Hepatocyte (in vitro differentiated cells): ENCODE measurements at regions not wholly inside any gene's neighbourhood (a gene's known extent, or its start where the extent isn't known, plus 50 kb on each side); places are given as distances from the start of the nearest gene placed in this dataset.

Experiments
- CTCF ChIP-seq: fragments of 200-600 bp; sonication (generic); IDR thresholded peaks from 2 replicates; pipeline ENCODE4 v1.5.1; 2016; ENCODE audit warnings: antibody characterized with exemption, mild to moderate bottlenecking; ENCODE audit not compliant: poor library complexity
- EZH2phosphoT487 ChIP-seq: fragments of 200-600 bp; sonication (generic); IDR thresholded peaks from one replicate; pipeline ENCODE4 v1.6.1; 2018; ENCODE audit warnings: antibody characterized with exemption, mild to moderate bottlenecking, low read depth, moderate library complexity; ENCODE audit not compliant: unreplicated experiment, severe bottlenecking

- no peak for TF ChIP-seq CTCF
- TF ChIP-seq EZH2phosphoT487, result no peak
Observed at GRCh38 chr2:4962419-4962818, 729.8 kb upstream of the SOX11 start.
